CD14-positive monocyte (primary cell): ENCODE measurements at regions not wholly inside any gene's neighbourhood (a gene's known extent, or its start where the extent isn't known, plus 50 kb on each side); places are given as distances from the start of the nearest gene placed in this dataset.

Experiments used
- DNase-seq, 3 donors: peaks; one replicate each; pipeline ENCODE4 v3.0.0-alpha.2; 2011 to 2022
- H2AFZ ChIP-seq: 2 replicates; pipeline ENCODE4 v1.6.0; 2012; ENCODE audit warnings: mild to moderate bottlenecking, low read depth, low read length, inconsistent platforms; ENCODE audit not compliant: insufficient read depth, poor library complexity, severe bottlenecking
- H3K27ac ChIP-seq, 2 donors: 1 replicate in 1 of 2; 2 replicates in 1 of 2; pipeline ENCODE4 v1.5.1; 2012 to 2013; ENCODE audit warnings: low read length in 2 of 2, control low read depth in 1 of 2, inconsistent platforms in 1 of 2, low read depth in 1 of 2, mild to moderate bottlenecking in 1 of 2
- H3K27me3 ChIP-seq, 2 donors: one replicate each; pipeline versions ENCODE4 v1.6.0 to v1.6.1; 2011 to 2013; ENCODE audit warnings: low read length in 2 of 2; ENCODE audit not compliant: control insufficient read depth in 2 of 2, insufficient read depth in 2 of 2
- H3K36me3 ChIP-seq, 2 donors: replicated peaks in 1 of 2; 1 replicate in 1 of 2; 2 replicates in 1 of 2; pipeline versions ENCODE4 v1.5.1 to v1.6.1; 2012 to 2013; ENCODE audit warnings: low read length in 2 of 2, control low read depth in 1 of 2, inconsistent platforms in 1 of 2, mild to moderate bottlenecking in 1 of 2; ENCODE audit not compliant: insufficient read depth in 2 of 2, control insufficient read depth in 1 of 2
- H3K4me1 ChIP-seq, 2 donors: 1 replicate in 1 of 2; 2 replicates in 1 of 2; pipeline versions ENCODE4 v1.5.1 to v1.6.1; 2012 to 2013; ENCODE audit warnings: low read length in 2 of 2, control low read depth in 1 of 2, inconsistent platforms in 1 of 2, mild to moderate bottlenecking in 1 of 2, moderate library complexity in 1 of 2; ENCODE audit not compliant: insufficient read depth in 2 of 2, control insufficient read depth in 1 of 2
- H3K4me2 ChIP-seq: replicated peaks from 2 replicates; pipeline ENCODE3; 2012; ENCODE audit warnings: low read length, moderate library complexity, mild to moderate bottlenecking; ENCODE audit not compliant: poor library complexity, severe bottlenecking; ENCODE audit errors: extremely low read depth
- H3K4me3 ChIP-seq, 3 experiments: fragments of 200-600 bp in 1 of 3; sonication (generic) in 1 of 3; replicated peaks in 1 of 3; 1 replicate in 2 of 3; 2 replicates in 1 of 3; pipeline ENCODE4 v1.5.1; 2011 to 2013; ENCODE audit warnings: low read length in 3 of 3, mild to moderate bottlenecking in 3 of 3, control low read depth in 2 of 3, low read depth in 2 of 3, inconsistent platforms in 1 of 3, moderate library complexity in 1 of 3
- H3K79me2 ChIP-seq: 2 replicates; pipeline ENCODE4 v1.6.0; 2012; ENCODE audit warnings: mild to moderate bottlenecking, control low read depth, inconsistent platforms, low read length, moderate library complexity; ENCODE audit not compliant: insufficient read depth
- H3K9ac ChIP-seq: 2 replicates; pipeline ENCODE4 v1.6.0; 2017; ENCODE audit warnings: low read length, mild to moderate bottlenecking; ENCODE audit not compliant: insufficient read depth, poor library complexity, severe bottlenecking
- H3K9me3 ChIP-seq, 2 donors: replicated peaks in 1 of 2; 1 replicate in 1 of 2; 2 replicates in 1 of 2; pipeline versions ENCODE4 v1.5.1 to v1.6.1; 2012 to 2013; ENCODE audit warnings: low read length in 2 of 2, control low read depth in 1 of 2; ENCODE audit not compliant: control insufficient read depth in 1 of 2, insufficient read depth in 1 of 2
- H4K20me1 ChIP-seq: 2 replicates; pipeline ENCODE4 v1.6.0; 2012; ENCODE audit warnings: mild to moderate bottlenecking, low read length, control low read depth, moderate library complexity; ENCODE audit not compliant: insufficient read depth
- H3K27ac Mint-ChIP-seq, 7 donors: one replicate each; pipeline ENCODE4 v1.8.0; 2020; ENCODE audit warnings: mild to moderate bottlenecking in 7 of 7, mixed read lengths in 7 of 7, moderate library complexity in 6 of 7, inconsistent platforms in 2 of 7
- H3K27me3 Mint-ChIP-seq, 3 donors: one replicate each; pipeline ENCODE4 v1.8.0; 2021 to 2022; ENCODE audit warnings: low read depth in 3 of 3, mild to moderate bottlenecking in 3 of 3, mixed read lengths in 3 of 3, moderate library complexity in 3 of 3, inconsistent platforms in 1 of 3
- H3K36me3 Mint-ChIP-seq, 2 donors: one replicate each; pipeline ENCODE4 v1.8.0; 2020; ENCODE audit warnings: mixed read lengths in 2 of 2, inconsistent platforms in 1 of 2, mild to moderate bottlenecking in 1 of 2
- H3K4me1 Mint-ChIP-seq: one replicate; pipeline ENCODE4 v1.8.0; 2020; ENCODE audit warnings: mild to moderate bottlenecking, mixed read lengths
- H3K4me3 Mint-ChIP-seq, 2 donors: one replicate each; pipeline ENCODE4 v1.8.0; 2020; ENCODE audit warnings: mild to moderate bottlenecking in 2 of 2, mixed read lengths in 2 of 2, moderate library complexity in 1 of 2
- H3K9me3 Mint-ChIP-seq, 7 donors: one replicate each; pipeline ENCODE4 v1.8.0; 2020 to 2022; ENCODE audit warnings: mixed read lengths in 7 of 7, mild to moderate bottlenecking in 6 of 7, moderate library complexity in 6 of 7, inconsistent platforms in 2 of 7
- WGBS: methylation state at CpG from one replicate; pipeline ENCODE4 v1.1.5; 2013; ENCODE audit warnings: missing lambda C conversion rate; ENCODE audit not compliant: insufficient coverage; 5-methylcytosine and 5-hydroxymethylcytosine counted together
- intact Hi-C, 2 donors: fragments of 100-400 bp; cut with micrococcal nuclease; formaldehyde crosslinking; loops; one replicate each; pipeline versions ENCODE4 v1.15.0 to v1.15.1; 2023
- TF ChIP-seq, protein P1 (sequence below): fragments of 200-600 bp; IDR thresholded peaks from one replicate; pipeline ENCODE4 v1.8.0; 2022; ENCODE audit warnings: antibody characterized with exemption, mild to moderate bottlenecking

DNA sequence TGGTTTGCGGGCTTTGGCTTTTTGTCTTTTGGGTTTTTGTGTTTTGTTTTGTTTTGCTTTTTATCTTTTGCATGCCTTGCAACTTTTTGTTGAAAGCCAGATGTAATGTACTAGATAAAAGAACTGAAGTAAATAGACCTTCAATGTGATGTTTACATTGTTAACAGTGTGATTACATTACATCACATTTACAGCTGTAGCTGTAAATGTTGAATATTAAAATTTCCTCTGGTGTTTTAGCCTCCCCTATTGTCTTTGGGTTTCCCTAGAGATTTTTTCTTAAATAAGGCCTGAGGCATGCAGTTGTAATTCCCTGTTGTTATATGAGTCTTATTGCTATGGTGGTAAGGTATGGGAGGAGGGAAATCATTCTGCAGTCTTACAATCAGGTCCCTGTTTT, 275.0 kb downstream of the PARM1 start:
- H3K27me3 ChIP-seq, result no peaks in the 10 kb centered on the region
- Mint-ChIP-seq H3K27me3 (peaks cover 0 to 1% (median 0%) of the 10 kb centered on the region in 3 donors), H3K27ac (no peak overlapping the region), H3K36me3 (no peaks in the 10 kb centered on the region), H3K9me3 (peaks cover 0 to 5% (median 2%) of the 10 kb centered on the region in 7 donors), H3K4me1 (no peaks in the 10 kb centered on the region), H3K4me3 (no peak overlapping the region)
- H3K9ac ChIP-seq, result no peak overlapping the region
- H3K36me3 ChIP-seq, result no peaks in the 10 kb centered on the region
- no peak overlapping the region for H3K27ac ChIP-seq
- H3K4me3 ChIP-seq, result no peak overlapping the region
- no peak overlapping the region for H2AFZ ChIP-seq
- H3K4me1 ChIP-seq, result no peaks in the 10 kb centered on the region
- no peak overlapping the region for H3K4me2 ChIP-seq
- WGBS, result no CpG with 5 or more reads among the region's 1 CpG
- no peaks in the 10 kb centered on the region for H4K20me1 ChIP-seq
- DNase-seq, result no peak
- TF ChIP-seq, protein P1, sequence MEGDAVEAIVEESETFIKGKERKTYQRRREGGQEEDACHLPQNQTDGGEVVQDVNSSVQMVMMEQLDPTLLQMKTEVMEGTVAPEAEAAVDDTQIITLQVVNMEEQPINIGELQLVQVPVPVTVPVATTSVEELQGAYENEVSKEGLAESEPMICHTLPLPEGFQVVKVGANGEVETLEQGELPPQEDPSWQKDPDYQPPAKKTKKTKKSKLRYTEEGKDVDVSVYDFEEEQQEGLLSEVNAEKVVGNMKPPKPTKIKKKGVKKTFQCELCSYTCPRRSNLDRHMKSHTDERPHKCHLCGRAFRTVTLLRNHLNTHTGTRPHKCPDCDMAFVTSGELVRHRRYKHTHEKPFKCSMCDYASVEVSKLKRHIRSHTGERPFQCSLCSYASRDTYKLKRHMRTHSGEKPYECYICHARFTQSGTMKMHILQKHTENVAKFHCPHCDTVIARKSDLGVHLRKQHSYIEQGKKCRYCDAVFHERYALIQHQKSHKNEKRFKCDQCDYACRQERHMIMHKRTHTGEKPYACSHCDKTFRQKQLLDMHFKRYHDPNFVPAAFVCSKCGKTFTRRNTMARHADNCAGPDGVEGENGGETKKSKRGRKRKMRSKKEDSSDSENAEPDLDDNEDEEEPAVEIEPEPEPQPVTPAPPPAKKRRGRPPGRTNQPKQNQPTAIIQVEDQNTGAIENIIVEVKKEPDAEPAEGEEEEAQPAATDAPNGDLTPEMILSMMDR, result no peak
- H3K9me3 ChIP-seq, result no peaks in the 10 kb centered on the region
- no peaks in the 10 kb centered on the region for H3K79me2 ChIP-seq
- intact Hi-C loops, result no loop called here

DNA sequence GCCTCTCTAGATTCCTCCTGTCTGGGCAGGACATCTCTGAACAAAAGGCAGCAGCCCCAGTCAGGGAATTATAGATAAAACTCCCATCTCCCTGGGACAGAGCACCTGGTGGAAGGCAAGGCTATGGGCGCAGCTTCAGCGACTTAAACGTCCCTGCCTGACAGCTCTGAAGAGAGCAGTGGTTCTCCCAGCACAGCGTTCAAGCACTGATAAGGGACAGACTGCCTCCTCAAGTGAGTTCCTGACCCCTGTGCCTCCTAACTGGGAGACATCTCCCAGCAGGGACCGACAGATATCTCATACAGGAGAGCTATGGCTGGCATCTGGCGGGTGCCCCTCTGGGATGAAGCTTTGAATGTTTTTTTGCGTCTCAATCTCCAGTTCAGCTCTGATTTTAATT, 262.2 kb downstream of the PARM1 start:
- H2AFZ ChIP-seq, result no peak overlapping the region
- Mint-ChIP-seq H3K27me3 (no peaks in the 10 kb centered on the region), H3K36me3 (no peaks in the 10 kb centered on the region), H3K4me3 (no peak overlapping the region), H3K4me1 (no peaks in the 10 kb centered on the region), H3K27ac (no peak overlapping the region), H3K9me3 (peaks cover 0 to 10% (median 4%) of the 10 kb centered on the region in 7 donors)
- H3K27ac ChIP-seq, result no peak overlapping the region
- H3K9ac ChIP-seq, result no peak overlapping the region
- no peaks in the 10 kb centered on the region for H3K36me3 ChIP-seq
- TF ChIP-seq, protein P1, result no peak
- H3K79me2 ChIP-seq, result no peaks in the 10 kb centered on the region
- no peak for DNase-seq
- intact Hi-C loops, result no loop called here
- peaks cover 0 to 3% of the 10 kb centered on the region in 2 donors for H3K9me3 ChIP-seq
- 66% methylated on average over 5 of the region's 7 CpGs for WGBS
- no peaks in the 10 kb centered on the region for H4K20me1 ChIP-seq
- H3K4me2 ChIP-seq, result no peak overlapping the region
- no peaks in the 10 kb centered on the region for H3K27me3 ChIP-seq
- no peaks in the 10 kb centered on the region for H3K4me1 ChIP-seq
- H3K4me3 ChIP-seq, result no peak overlapping the region
